Loucy (cell line): ENCODE measurements at regions not wholly inside any gene's neighbourhood (a gene's known extent, or its start where the extent isn't known, plus 50 kb on each side); places are given as distances from the start of the nearest gene placed in this dataset.

Experiments
- H2AFZ ChIP-seq: fragments of 200-600 bp; sonication (generic); 2 replicates; pipeline ENCODE4 v1.6.0; 2016; ENCODE audit warnings: antibody characterized with exemption, mild to moderate bottlenecking, low read length, moderate library complexity
- H3F3A ChIP-seq: fragments of 200-600 bp; 2 replicates; pipeline ENCODE4 v1.6.0; 2016; ENCODE audit warnings: antibody characterized with exemption, low read depth, mild to moderate bottlenecking
- H3K27me3 ChIP-seq: fragments of 200-600 bp; sonication (generic); 2 replicates; pipeline ENCODE4 v1.6.1; 2014; ENCODE audit warnings: low read length, mild to moderate bottlenecking; ENCODE audit not compliant: insufficient read depth, poor library complexity, severe bottlenecking
- H3K36me3 ChIP-seq: fragments of 200-600 bp; sonication (generic); 2 replicates; pipeline ENCODE4 v1.6.1; 2016; ENCODE audit warnings: low read length; ENCODE audit not compliant: insufficient read depth
- H3K4me1 ChIP-seq: fragments of 200-600 bp; sonication (generic); 2 replicates; pipeline ENCODE4 v1.5.1; 2014; ENCODE audit warnings: low read length, mild to moderate bottlenecking; ENCODE audit not compliant: insufficient read depth, poor library complexity, severe bottlenecking
- H3K4me2 ChIP-seq: fragments of 200-600 bp; sonication (generic); 2 replicates; pipeline ENCODE4 v1.6.0; 2014; ENCODE audit warnings: antibody characterized with exemption, low read length, low read depth, mild to moderate bottlenecking; ENCODE audit not compliant: poor library complexity, severe bottlenecking
- H3K4me3 ChIP-seq: fragments of 200-600 bp; sonication (generic); 2 replicates; pipeline ENCODE4 v1.5.1; 2014; ENCODE audit warnings: low read length, mild to moderate bottlenecking, mixed read lengths; ENCODE audit not compliant: poor library complexity, severe bottlenecking
- H3K79me2 ChIP-seq: fragments of 200-600 bp; sonication (generic); 2 replicates; pipeline ENCODE4 v1.6.1; 2014; ENCODE audit warnings: low read length; ENCODE audit not compliant: insufficient read depth
- H3K9ac ChIP-seq: fragments of 200-600 bp; sonication (generic); 2 replicates; pipeline ENCODE4 v1.6.0; 2014; ENCODE audit warnings: mild to moderate bottlenecking, low read depth, low read length, moderate library complexity; ENCODE audit not compliant: poor library complexity, severe bottlenecking
- H3K9me2 ChIP-seq: fragments of 200-600 bp; sonication (generic); replicated peaks from 2 replicates; pipeline ENCODE4 v1.6.1; 2016; ENCODE audit warnings: low read depth, low read length, mixed read lengths
- H3K9me3 ChIP-seq: fragments of 200-600 bp; sonication (generic); 2 replicates; pipeline ENCODE4 v1.6.1; 2014; ENCODE audit warnings: mild to moderate bottlenecking, antibody characterized with exemption, low read length, low read depth; ENCODE audit not compliant: insufficient read depth
- H4K20me1 ChIP-seq: fragments of 200-600 bp; sonication (generic); 2 replicates; pipeline ENCODE4 v1.6.0; 2014; ENCODE audit warnings: antibody characterized with exemption, low read length, mild to moderate bottlenecking; ENCODE audit not compliant: insufficient read depth, poor library complexity, severe bottlenecking
- CTCF ChIP-seq: fragments of 200-600 bp; sonication (generic); conservative IDR thresholded peaks from 2 replicates; pipeline ENCODE4 v1.5.1; 2014; ENCODE audit warnings: mild to moderate bottlenecking, antibody characterized with exemption, low read length
- EZH2phosphoT487 ChIP-seq: fragments of 200-600 bp; IDR thresholded peaks from 2 replicates; pipeline ENCODE4 v1.6.1; 2018; ENCODE audit warnings: antibody characterized with exemption, mild to moderate bottlenecking, moderate library complexity, borderline replicate concordance

GRCh38 chr1:60342569-60342968 is 269.0 kb upstream of the C1orf87 start:
- Histone ChIP-seq H3K9ac (no peak overlapping the region), H3F3A (no peaks in the 10 kb centered on the region), H3K36me3 (no peaks in the 10 kb centered on the region), H3K9me3 (no peaks in the 10 kb centered on the region), H3K9me2 (no peaks in the 10 kb centered on the region), H4K20me1 (no peaks in the 10 kb centered on the region), H3K27me3 (no peaks in the 10 kb centered on the region), H2AFZ (no peak overlapping the region), H3K4me2 (no peak overlapping the region), H3K4me3 (no peak overlapping the region), H3K4me1 (peaks cover 18% of the 10 kb centered on the region), H3K79me2 (no peaks in the 10 kb centered on the region)
- no peak for TF ChIP-seq EZH2phosphoT487
- TF ChIP-seq CTCF, result no peak

GRCh38 chr1:60341274-60341673 is 267.7 kb upstream of the C1orf87 start:
- Histone ChIP-seq H3K36me3 (no peaks in the 10 kb centered on the region), H3K4me2 (no peak overlapping the region), H3F3A (no peaks in the 10 kb centered on the region), H3K4me3 (no peak overlapping the region), H3K9me3 (no peaks in the 10 kb centered on the region), H2AFZ (no peak overlapping the region), H4K20me1 (no peaks in the 10 kb centered on the region), H3K9ac (no peak overlapping the region), H3K79me2 (no peaks in the 10 kb centered on the region), H3K9me2 (no peaks in the 10 kb centered on the region), H3K27me3 (no peaks in the 10 kb centered on the region), H3K4me1 (peaks cover 20% of the 10 kb centered on the region)
- TF ChIP-seq CTCF, result no peak
- TF ChIP-seq EZH2phosphoT487, result no peak

- H3K9ac ChIP-seq, result no peak overlapping the region
- H2AFZ ChIP-seq, result no peak overlapping the region
- no peaks in the 10 kb centered on the region for H3K36me3 ChIP-seq
- H3F3A ChIP-seq, result no peaks in the 10 kb centered on the region
- H3K79me2 ChIP-seq, result no peaks in the 10 kb centered on the region
- H3K9me3 ChIP-seq, result no peaks in the 10 kb centered on the region
- peaks cover 5% of the 10 kb centered on the region for H3K4me1 ChIP-seq
- H3K4me3 ChIP-seq, result no peak overlapping the region
- no peaks in the 10 kb centered on the region for H3K27me3 ChIP-seq
- no peak overlapping the region for H3K4me2 ChIP-seq
- H3K9me2 ChIP-seq, result no peaks in the 10 kb centered on the region
- H4K20me1 ChIP-seq, result no peaks in the 10 kb centered on the region
- no peak for TF ChIP-seq EZH2phosphoT487
Measured at GRCh38 chr1:60331647-60332046, 258.1 kb upstream of the C1orf87 start.

- Histone ChIP-seq H4K20me1 (no peaks in the 10 kb centered on the region), H3K36me3 (no peaks in the 10 kb centered on the region), H3K9me2 (no peaks in the 10 kb centered on the region), H3K4me2 (no peak overlapping the region), H3K27me3 (no peaks in the 10 kb centered on the region), H3K79me2 (no peaks in the 10 kb centered on the region), H3K9me3 (no peaks in the 10 kb centered on the region), H3K9ac (no peak overlapping the region), H3K4me3 (no peak overlapping the region), H3K4me1 (no peaks in the 10 kb centered on the region), H3F3A (no peaks in the 10 kb centered on the region), H2AFZ (no peak overlapping the region; the same call in 1 of the 2 replicates)
- no peak for TF ChIP-seq CTCF
- TF ChIP-seq EZH2phosphoT487, result no peak
Measured at GRCh38 chr1:60329651-60330050, 256.1 kb upstream of the C1orf87 start.
